ENCODE measurements at regions not wholly inside any gene's neighbourhood (a gene's known extent, or its start where the extent isn't known, plus 50 kb on each side); places are given as distances from the start of the nearest gene placed in this dataset.
A peak's percentile ranks its signal among the peaks of the same experiment; 100 is the strongest.

DNA sequence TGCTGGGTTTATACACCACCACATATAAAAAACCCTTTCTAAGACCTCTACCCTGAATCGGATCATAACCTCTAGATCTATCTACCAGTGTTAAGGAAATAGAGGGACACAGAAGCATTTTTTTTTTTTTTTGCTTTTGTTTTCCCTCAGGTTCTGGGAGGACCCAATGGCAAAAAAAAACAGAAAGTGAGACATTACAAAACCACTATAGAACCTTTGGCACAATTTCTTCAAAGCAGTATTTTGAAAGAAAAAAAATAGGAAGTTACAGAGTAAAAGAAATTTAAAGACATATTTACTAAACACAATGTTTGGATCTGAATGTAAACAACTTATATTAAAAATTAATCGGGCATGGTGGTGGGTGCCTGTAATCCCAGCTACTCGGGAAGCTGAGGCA is 1258.7 kb upstream of the GJE1 start:
- no peaks in the 10 kb centered on the region for H3K27me3 Mint-ChIP-seq (ENCODE audit: low read depth)
- H3K4me3 Mint-ChIP-seq: no peak overlapping the region
- no peaks in the 10 kb centered on the region for H3K4me1 Mint-ChIP-seq
- no peaks in the 10 kb centered on the region for H3K36me3 Mint-ChIP-seq (ENCODE audit: low read depth)
- peaks cover 17% of the 10 kb centered on the region for H3K9me3 Mint-ChIP-seq
- TF ChIP-seq, protein P1, sequence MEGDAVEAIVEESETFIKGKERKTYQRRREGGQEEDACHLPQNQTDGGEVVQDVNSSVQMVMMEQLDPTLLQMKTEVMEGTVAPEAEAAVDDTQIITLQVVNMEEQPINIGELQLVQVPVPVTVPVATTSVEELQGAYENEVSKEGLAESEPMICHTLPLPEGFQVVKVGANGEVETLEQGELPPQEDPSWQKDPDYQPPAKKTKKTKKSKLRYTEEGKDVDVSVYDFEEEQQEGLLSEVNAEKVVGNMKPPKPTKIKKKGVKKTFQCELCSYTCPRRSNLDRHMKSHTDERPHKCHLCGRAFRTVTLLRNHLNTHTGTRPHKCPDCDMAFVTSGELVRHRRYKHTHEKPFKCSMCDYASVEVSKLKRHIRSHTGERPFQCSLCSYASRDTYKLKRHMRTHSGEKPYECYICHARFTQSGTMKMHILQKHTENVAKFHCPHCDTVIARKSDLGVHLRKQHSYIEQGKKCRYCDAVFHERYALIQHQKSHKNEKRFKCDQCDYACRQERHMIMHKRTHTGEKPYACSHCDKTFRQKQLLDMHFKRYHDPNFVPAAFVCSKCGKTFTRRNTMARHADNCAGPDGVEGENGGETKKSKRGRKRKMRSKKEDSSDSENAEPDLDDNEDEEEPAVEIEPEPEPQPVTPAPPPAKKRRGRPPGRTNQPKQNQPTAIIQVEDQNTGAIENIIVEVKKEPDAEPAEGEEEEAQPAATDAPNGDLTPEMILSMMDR (IDR thresholded peaks at IDR 0.05; ENCODE audit: unreplicated experiment in 3 of 3): no peak
- no peak overlapping the region for H3K27ac Mint-ChIP-seq

DNA sequence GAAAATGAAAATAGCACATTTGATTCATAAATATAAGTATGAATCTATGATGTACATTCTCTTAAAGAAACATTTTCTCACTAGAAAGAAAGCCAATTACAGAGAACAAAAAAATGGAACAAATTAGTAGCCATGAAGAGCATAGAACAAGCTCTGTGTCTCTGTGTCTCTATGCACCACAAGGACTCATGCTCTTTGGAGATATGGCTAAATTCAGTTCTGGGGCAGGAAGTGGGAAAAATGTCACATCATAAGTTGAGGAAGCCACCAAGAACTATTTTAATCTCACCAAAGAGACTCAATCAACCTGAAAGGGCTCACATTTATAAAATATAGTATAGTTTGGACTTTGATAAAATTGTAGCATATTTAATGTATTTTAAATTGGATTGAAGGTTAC is 1259.8 kb upstream of the GJE1 start:
- Mint-ChIP-seq H3K4me1 (no peaks in the 10 kb centered on the region), H3K27ac (no peak overlapping the region), H3K4me3 (no peak overlapping the region), H3K36me3 (ENCODE audit: low read depth) (no peaks in the 10 kb centered on the region), H3K9me3 (peaks cover 20% of the 10 kb centered on the region), H3K27me3 (ENCODE audit: low read depth) (no peaks in the 10 kb centered on the region)
- TF ChIP-seq, protein P1 (IDR thresholded peaks at IDR 0.05; ENCODE audit: unreplicated experiment in 3 of 3): no peak

DNA sequence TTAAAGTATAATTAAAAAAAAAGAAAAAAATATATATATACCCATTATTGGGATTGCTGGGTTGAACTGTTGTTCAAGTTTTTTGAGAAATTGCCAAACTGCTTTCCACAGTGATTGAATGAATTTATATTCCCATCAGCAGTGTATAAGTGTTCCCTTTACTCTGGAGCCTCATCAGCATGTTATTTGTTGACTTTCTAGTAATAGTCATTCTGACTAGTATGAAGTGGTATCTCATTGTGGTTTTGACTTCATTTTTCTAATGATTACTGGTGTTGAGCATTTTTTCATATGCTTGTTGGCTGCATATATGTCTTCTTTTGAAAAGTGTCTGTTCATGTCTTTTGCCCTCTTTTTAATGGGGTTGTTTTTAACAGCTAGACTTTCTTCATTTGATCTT is 1260.8 kb upstream of the GJE1 start:
- TF ChIP-seq, protein P1 (IDR thresholded peaks at IDR 0.05; ENCODE audit: unreplicated experiment in 3 of 3): no peak

DNA sequence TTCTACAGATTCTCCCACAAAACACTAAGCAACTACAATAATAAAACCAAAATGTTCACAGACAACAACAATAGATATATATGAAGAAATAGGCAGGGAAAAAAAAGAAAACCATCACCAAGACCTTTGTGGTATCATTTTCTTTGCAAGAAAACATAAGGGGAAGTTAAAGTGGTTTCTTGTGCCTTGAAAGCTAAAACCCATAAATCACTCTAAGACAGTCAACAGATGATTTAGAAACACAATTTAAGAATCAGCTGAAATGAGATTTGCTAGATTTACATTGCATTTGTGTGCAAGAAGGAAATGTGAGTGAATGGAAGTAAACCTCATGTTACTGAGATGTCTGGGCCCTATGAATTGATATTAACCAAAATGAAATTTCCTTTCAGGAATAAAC is 1265.4 kb upstream of the GJE1 start:
- H3K9me3 Mint-ChIP-seq: peaks cover 11% of the 10 kb centered on the region
- TF ChIP-seq, protein P1 (IDR thresholded peaks at IDR 0.05; ENCODE audit: unreplicated experiment in 3 of 3): no peak
- H3K4me1 Mint-ChIP-seq: peaks cover 7% of the 10 kb centered on the region
- H3K27ac Mint-ChIP-seq: no peak overlapping the region
- H3K27me3 Mint-ChIP-seq (ENCODE audit: low read depth): no peaks in the 10 kb centered on the region
- no peak overlapping the region for H3K4me3 Mint-ChIP-seq
- peaks cover 3% of the 10 kb centered on the region for H3K36me3 Mint-ChIP-seq (ENCODE audit: low read depth)

More for the DNA sequence above, 1260.8 kb upstream of the GJE1 start:
- no peaks in the 10 kb centered on the region for H3K4me1 Mint-ChIP-seq
- H3K27ac Mint-ChIP-seq: no peak overlapping the region
- no peaks in the 10 kb centered on the region for H3K36me3 Mint-ChIP-seq (ENCODE audit: low read depth)
- H3K27me3 Mint-ChIP-seq (ENCODE audit: low read depth): no peaks in the 10 kb centered on the region
- H3K4me3 Mint-ChIP-seq: no peak overlapping the region
- peaks cover 18% of the 10 kb centered on the region for H3K9me3 Mint-ChIP-seq

DNA sequence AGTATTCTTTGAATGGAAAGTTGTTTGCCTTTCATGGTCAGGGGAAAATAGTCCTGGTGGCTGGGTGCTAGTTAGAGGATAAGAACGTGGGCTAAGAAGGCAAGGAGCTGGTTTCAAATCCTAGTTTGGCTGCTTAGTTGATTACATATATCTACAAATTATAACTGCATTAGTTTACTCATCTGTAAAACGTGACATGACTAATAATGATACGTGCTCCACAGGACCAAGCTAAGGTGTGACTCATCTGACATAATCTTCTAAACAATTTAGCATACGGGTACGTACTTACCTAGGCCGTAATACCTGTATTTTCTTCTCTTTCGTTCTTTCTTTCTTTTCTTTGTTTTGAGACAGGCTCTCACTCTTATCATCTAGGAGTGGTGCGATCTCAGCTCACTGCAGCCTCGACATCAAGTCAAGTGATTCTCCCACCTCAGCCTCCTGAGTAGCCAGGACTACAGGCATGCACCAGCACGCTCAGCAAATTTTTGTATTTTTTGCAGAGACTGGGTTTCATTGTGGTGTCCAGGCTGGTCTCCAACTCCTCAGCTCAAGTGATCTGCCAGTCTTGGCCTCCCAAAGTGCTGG is 1274.2 kb upstream of the GJE1 start:
- TF ChIP-seq, protein P1 (IDR thresholded peaks at IDR 0.05; ENCODE audit: unreplicated experiment in 3 of 3): no peak
- no peak overlapping the region for H3K4me3 Mint-ChIP-seq
- H3K27me3 Mint-ChIP-seq (ENCODE audit: low read depth): no peaks in the 10 kb centered on the region
- peaks cover 18% of the 10 kb centered on the region for H3K4me1 Mint-ChIP-seq
- no peaks in the 10 kb centered on the region for H3K36me3 Mint-ChIP-seq (ENCODE audit: low read depth)
- no peaks in the 10 kb centered on the region for H3K9me3 Mint-ChIP-seq
- H3K27ac Mint-ChIP-seq: peak overlapping the region in 1 of 3 experiments; percentile 36

DNA sequence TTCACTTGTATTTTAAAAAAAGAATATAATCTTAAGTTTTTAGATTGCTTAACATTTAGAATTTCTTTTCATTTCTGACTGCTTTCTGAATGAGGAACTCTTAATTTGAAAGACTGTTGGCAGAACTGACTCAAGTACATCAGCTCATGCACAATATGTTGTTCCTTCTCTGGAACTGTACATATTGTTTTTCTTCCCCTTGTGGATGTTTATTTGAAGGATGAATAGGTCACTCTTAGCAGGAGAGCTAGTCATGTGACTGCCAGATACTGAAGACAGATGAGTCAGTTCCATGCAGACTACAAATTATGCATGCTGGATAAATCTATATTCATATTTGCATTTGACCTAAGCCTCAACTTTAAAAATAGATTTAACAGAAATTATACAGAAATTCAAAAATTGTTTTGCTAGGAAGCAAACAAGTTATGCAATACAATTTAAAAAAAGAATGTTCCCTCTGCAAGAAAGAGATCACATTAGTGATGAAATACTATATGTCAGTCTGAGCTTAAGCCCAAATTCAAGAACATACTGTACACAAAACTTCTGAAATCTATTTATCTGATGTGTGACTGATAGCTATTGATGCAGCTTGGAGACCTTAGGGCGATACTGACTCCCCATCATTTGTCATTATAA is 1274.9 kb upstream of the GJE1 start:
- Mint-ChIP-seq H3K27ac (peak overlapping the region in 1 of 3 experiments; percentile 36), H3K36me3 (ENCODE audit: low read depth) (no peaks in the 10 kb centered on the region), H3K27me3 (ENCODE audit: low read depth) (no peaks in the 10 kb centered on the region), H3K4me1 (peaks cover 18% of the 10 kb centered on the region), H3K4me3 (no peak overlapping the region), H3K9me3 (no peaks in the 10 kb centered on the region)
- TF ChIP-seq, protein P1 (IDR thresholded peaks at IDR 0.05; ENCODE audit: unreplicated experiment in 3 of 3): no peak

Data from nephron (organoid).